ENCODE measurements at regions not wholly inside any gene's neighbourhood (a gene's known extent, or its start where the extent isn't known, plus 50 kb on each side); places are given as distances from the start of the nearest gene placed in this dataset.
"Not testable (repeated sequence)": the region's sequence is repeated elsewhere in the genome, so short reads cannot be mapped to it uniquely, and the experiment has no call there.

DNA sequence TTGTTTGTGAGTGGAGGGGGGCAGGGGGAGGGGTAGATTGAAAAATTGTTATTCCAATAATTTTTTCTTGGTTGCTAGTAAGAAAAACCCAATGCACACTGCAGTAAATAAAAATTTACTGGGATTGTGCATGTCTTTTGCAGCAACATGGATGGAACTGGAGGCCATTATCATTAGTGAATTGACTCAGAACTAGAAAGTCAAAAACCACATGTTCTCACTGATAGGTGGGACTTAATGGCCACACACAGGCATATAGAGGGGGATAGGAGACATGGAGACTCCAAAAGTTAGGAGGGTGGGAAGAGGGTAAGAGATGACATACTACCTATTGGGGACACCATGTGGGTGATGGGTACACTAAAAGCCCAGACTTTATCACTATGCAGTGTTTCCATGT lies 67.2 kb downstream of the BUB3 start:
- DNase-seq (ENCODE audit: low read depth), result no peak

DNA sequence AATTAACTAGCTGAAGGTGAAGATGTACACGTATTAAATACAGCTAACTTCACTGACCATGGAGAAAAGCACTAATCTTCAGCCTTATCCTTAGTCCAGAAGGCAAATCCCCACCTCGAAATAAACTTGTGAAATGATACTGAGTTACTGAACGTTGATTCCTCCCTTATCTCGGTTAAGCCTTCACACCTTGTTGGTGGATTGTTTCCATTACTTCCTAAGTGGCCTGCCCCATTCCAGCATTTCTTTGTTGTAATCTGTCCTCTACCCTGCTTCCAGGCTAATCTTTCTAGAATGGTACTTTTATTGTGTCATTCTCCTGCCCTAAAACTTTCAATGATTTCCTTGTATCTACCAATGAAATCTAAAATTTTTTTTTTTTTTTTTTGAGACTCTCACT lies 68.6 kb downstream of the BUB3 start:
- DNase-seq (ENCODE audit: low read depth), result no peak

DNA sequence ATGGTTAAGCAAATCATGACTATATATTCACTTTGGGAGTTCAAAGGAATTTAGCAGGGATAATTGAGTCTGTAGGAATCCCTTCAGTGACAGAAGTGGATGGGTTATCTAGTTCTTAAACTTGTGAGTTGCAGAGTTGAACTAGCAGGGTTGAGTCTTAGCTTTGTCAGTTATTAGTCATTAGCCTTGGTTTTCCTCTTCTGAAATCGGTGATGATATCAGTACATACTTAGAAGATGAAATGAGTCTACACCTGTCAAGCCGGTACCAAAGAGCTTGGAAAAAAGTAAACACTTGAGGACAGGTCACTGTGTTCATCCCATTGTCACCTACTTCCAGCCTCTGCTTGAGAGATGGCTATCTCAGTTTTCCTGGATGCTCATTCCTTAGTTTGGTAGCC lies 73.5 kb downstream of the BUB3 start:
- no peak for DNase-seq (ENCODE audit: low read depth)

DNA sequence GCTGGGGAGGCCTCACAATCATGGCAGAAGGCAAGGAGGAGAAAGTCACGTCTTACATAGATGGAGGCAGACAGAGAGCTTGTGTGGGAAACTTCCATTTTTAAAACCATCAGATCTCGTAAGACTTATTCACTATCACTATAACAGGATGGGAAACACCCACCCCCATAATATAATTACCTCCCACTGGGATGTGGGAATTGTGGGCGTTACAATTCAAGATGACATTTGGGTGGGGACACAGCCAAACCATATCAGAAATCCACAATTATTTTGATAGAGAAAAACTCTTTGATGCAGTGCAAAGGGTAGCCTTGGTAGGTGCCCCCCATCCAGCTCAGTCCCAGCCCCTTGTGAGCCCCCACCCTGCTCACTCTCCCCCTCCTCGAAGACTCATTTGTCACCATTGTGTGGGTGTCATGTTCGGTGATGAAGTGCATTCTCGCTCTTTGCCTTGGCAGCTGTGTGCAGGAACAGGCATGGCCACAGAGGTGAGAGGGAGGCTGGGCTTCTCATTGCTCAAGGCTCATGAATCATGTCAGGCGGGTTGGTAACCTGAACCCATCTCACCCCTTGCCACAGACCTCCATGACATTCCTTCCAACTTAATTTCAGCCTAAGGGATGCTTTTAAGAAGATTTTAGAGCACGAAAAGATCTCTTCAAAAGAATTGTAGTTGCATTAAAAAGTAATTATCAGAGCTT lies 75.9 kb downstream of the BUB3 start:
- DNase-seq (ENCODE audit: low read depth), result no peak

DNA sequence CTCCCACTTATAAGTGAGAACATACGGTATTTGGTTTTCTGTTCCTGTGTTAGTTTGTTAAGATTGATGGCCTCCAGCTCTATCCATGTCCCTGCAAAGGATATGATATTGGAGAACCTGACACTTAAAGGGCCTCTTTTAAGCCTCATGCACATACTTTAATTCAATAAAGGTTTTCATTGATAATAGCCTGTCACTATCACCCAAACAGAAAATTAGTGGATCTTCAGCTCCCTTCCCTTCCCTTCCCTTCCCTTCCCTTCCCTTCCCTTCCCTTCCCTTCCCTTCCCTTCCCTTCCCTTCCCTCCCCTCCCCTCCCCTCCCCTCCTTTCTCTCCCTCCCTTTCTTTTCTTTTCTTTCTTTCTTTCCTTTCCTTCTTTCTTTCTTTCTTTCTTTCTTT lies 78.7 kb downstream of the BUB3 start:
- DNase-seq (ENCODE audit: low read depth), result not testable (repeated sequence)

DNA sequence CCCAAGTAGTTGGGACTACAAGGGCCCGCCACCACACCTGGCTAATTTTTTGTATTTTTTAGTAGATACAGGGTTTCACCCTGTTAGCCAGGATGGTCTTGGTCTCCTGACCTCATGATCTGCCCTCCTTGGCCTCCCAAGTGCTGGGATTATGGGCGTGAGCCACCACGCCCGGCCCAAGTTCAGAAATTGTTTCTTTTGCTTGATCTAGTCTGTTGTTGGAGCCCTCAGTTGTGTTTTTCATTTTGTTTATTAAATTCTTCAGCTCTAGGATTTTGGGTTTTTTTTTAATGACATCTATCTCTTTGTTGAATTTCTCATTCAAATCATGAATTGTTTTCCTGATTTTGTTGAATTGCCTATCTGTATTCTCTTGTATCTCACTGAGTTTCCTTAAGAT lies 80.8 kb downstream of the BUB3 start:
- DNase-seq (ENCODE audit: low read depth), result not testable (repeated sequence)

DNA sequence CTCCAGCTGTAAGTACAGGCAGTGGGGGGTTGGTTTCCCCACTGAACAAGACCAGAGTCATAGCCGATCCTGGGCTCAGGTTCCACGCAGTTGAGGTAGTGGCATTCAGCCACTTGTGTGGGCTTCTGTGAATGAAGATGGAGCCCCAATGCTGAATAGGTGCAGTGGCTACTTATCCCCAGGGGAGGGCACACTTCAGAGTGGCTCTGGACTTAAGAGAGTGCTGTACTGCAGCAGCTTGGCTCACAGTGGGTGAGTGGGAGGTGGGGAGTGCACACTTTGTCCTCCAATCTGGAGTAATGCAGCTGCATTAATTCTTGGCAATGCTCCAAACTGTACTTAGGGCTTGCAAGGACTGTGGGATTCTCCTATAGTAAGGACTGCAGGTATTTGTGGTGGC lies 81.9 kb downstream of the BUB3 start:
- DNase-seq (ENCODE audit: low read depth), result no peak

DNA sequence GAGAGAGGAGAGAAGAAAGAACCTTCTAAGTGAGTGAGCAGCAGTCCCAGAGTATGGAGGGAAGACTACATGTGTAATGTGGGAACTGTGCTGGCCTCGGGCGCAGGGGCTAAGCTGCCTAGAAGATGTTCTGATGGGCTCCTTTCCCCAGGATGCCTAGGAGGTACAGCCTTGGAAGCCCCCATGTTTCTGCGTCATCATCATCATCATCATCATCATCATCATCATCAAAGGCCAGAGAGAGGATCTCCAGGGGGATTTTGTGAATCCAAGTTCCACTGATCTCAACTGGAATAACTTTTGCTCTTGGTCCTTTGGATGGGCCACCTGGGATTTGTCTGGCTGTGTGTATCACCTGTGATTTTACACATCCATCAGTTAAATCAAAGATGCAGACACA lies 86.0 kb downstream of the BUB3 start:
- no peak for DNase-seq (ENCODE audit: low read depth)

DNA sequence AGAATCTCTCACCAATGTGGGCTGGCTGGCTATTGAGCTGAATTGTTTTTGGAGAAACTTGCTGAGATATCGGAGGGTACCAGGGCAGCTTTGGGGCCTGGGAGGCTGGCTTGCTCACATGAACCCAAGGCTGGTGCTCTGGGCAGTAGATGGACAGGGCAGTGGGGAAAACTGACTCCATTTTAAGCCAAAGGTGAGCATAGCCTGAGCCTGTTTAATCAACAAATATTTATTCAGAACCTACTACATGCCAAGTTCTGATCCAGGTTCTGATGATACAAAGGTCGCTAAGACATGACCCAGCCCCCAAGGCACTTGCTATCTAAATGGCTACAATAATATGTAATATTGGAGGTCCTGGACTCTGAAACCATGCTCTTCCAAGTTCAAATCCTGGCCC lies 86.6 kb downstream of the BUB3 start:
- DNase-seq (ENCODE audit: low read depth), result no peak

DNA sequence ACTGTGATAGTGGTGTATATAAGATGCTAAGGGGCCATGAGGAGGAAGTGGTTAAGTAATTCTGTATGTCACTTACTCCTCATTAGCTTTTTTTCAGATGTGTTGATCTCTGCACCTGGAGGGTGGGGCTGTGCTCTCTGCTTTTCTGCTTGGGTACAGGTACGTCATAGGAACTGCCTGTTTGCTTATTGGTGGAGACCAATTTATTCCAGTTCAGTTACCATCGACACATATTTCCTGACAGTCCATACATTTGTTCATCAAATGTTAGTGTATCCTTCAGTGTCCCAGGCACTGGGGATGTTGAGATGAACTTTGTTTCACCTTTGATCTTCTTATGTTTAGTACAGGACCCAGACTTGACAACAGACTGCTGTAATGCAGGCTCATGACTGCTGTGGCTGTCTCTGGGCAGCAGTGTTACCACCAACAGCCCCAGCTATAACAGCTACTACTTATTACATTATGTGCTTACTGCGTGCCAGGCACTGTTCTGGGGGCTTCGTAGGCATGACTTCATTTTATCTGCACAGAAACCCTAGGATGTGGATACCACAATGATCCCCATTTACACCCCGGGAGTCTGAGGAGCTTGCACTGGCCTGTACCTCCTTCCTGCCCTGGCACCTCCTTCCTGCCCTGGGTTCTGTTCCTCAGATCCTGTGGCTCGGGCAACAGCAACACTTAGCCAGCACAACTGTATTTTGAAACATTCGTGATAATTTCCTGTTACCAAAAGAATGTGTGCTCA lies 87.4 kb downstream of the BUB3 start:
- DNase-seq (ENCODE audit: low read depth), result peak; percentile 3

DNA sequence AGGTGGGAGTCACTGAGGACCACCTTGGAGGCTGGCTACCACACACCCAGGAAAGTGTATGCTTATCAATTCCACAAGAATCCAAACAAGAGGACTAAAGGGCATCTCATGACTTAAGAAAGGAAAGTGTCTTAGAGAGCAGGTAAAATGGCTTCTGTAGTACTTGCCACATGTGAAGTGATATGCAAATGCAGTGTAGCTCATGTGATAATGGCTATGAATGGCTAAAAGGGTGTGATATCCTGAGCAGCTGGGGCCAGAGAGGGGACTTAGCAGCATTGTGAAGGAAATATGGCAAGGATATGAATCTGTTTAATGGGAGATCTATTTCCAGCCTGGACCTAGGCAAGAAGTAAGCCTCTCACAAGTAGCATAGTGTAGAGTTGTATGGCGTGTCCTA lies 90.5 kb downstream of the BUB3 start:
- no peak for DNase-seq (ENCODE audit: low read depth)

DNA sequence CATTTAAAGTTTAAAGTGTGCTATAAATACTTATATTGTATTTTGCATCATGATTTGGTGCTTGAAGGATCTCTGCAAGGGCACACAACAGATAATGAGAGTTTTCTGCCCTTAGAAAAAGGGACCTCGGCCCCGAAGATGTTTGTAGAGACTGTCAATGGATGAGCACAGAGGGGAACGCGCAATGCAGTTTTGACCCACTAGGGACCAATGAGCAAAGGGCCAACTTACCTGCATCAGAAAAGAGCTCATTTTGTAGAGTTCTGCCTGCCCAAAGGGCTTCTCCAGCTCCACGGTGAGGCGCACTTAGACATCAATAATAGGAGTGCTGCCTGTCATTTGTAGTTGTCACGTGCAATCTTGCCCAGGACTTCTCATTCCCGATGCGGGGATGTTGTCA lies 91.1 kb downstream of the BUB3 start:
- no peak for DNase-seq (ENCODE audit: low read depth)

DNA sequence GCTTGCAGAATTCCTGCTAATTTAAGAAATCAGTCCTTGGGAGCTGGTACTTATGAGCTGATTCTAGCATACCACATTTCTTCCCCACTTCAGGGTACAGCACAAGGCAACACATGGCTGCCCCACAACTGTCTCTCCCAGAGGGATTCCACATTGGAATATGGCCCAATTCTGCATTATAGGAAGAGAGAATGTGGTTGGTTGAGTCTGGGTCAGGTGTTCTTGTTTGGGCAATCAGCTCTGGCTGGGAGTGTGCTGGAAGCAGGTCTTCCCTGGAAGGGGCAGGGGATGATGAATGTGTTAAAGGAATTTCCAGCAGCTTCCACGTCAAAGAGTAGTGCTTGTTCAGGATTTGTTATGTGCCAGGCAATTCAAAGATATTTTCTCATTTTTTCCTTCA lies 95.7 kb downstream of the BUB3 start:
- DNase-seq (ENCODE audit: low read depth), result no peak

DNA sequence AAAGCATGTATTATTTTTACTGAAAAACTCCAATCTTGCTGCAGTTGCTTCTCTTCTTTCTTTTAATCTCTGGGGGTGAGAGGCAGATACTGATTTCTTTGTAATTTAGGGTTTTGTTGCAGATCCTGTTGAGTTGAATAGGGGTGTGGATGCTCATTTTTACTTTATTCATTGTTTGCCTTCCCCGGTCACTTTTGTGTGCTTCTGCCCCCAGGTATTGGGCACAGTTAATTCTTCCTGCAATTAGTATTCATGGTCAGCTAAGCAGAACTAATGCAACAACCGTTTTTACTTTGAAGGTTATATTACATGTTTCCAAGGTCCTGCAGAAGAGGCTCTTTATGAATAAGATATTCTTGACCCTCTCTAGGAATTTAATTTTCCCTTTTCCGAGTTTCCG lies 96.4 kb downstream of the BUB3 start:
- DNase-seq (ENCODE audit: low read depth), result no peak

DNA sequence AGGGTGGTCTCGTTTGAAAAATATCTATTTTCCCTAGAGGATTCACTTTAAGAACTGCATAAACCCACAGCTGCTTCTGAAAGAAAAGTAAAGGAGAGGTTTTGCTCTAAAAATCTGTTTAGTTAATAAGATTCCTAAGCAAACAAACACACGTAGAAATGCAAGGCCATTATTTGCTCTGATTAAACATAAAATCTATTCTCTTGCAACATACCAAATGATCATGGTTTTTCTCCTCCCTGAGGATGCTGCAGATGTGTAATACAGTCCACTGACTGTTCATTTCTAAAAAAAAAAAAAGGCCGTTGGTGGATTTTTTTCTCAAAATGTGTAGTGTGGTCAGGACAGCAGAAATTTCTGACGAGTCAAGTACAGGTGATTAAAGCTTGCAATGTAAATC lies 98.6 kb downstream of the BUB3 start:
- no peak for DNase-seq (ENCODE audit: low read depth)

DNA sequence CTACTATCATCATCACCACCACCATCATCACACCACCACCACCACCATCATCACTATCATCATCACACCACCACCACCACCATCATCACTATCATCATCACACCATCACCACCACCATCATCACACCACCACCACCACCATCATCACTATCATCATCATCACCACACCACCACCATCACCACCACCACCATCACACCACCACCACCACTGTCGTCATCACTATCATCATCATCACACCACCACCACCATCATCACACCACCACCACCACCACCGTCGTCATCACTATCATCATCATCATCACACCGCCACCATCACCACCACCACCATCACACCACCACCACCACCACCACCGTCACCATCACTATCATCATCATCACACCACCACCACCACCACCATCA lies 100.1 kb downstream of the BUB3 start:
- not testable (repeated sequence) for DNase-seq (ENCODE audit: low read depth)

DNA sequence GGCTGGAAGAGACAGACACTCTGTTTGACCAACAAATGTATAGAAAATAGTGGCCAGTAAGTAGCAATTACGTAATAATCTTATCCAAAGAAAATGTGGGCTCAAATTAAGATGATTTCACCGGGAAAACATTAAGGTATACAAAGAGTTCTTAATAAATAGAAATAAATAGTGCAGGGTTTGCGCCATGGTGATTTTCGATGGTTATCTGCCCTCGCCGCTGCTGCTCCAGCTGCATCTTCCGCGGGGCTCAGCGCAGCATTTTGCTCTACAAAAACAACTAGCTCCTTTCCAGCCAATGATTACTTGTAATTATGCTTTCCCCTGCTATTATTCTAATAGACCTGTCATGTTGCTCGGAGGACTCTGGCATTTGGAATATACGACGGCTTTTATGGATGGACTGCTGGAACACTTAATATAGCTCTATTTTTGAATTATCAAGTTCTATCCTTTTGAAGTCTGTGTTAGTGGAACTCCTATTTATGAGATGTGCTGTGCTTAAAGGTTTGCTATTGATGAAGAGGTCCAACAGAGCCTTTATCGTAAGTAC lies 103.8 kb downstream of the BUB3 start:
- DNase-seq (ENCODE audit: low read depth), result no peak

DNA sequence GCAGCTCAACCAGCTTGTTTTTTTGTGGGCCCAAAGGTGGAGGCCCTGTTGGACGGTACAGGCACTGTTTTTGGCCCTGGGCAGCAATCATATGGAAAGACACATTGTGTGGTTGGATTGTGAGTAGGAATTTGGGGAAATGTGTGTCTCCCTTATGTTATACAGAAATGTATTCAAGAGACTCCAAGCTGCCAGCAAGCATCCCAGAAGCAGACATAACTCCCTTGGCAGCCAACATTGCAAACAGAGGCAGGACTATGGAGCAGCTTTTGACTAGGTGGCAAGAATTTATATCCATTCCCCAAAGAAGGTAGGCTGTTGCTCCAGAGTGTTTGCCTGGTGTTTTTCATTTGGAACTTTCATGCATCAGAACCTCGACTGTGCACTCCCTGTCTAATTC lies 104.9 kb downstream of the BUB3 start:
- no peak for DNase-seq (ENCODE audit: low read depth)

DNA sequence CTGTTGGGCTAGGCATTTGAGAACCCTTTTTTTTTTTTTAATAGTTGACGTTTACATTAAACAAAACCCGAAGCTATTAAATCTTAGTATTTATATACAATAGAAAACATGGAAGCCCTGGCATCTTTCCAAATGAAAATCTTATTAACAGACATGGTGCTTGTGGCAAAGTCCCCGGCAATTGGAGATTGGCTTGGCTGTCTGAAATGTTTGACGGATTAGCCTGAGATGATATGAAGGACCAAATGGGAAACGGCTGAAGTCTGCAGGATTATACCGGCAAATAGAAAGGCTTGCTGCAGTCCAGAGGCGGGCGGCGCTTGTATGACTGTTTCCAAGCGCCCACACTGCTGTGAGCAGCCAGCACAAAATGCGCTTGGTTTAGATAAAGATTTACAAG lies 105.6 kb downstream of the BUB3 start:
- DNase-seq (ENCODE audit: low read depth), result no peak

DNA sequence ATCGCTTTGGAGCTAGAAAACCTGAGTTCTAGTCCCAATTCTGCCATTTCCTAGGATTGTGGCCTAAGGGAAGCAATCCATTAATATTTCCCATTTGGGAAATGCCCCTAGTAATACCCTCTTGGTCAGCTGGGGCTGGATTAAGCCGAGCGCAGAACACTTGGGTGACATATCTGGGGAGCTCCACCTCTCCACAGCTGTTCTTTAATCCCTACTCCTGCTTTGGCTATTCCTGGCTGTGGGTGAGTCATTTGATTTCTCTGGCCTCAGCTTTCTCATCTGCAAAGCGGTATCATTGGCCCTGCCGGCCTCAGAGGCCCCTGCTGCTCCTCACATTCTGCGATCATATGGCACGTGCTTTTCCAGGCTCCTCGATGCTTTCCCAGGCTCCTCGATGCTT lies 108.3 kb downstream of the BUB3 start:
- DNase-seq (ENCODE audit: low read depth), result no peak

DNA sequence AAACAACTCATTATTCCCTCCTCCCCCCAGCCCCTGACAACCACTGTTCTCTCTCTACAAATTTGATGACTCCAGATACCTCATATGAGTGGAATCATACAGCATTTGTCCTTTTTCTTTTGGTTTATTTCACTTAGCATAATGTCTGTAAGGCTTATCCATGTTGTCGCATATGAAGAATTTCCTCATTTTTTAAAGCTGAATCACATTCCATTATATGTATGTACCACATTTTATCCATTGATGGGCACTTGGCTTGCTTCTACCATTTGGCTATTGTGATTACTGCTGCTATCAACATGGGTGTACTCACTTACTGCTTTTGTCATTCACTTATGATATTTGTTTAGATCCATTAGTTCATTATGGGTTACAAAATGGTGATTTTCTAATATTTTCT lies 112.8 kb downstream of the BUB3 start:
- DNase-seq (ENCODE audit: low read depth), result peak; percentile 50

DNA sequence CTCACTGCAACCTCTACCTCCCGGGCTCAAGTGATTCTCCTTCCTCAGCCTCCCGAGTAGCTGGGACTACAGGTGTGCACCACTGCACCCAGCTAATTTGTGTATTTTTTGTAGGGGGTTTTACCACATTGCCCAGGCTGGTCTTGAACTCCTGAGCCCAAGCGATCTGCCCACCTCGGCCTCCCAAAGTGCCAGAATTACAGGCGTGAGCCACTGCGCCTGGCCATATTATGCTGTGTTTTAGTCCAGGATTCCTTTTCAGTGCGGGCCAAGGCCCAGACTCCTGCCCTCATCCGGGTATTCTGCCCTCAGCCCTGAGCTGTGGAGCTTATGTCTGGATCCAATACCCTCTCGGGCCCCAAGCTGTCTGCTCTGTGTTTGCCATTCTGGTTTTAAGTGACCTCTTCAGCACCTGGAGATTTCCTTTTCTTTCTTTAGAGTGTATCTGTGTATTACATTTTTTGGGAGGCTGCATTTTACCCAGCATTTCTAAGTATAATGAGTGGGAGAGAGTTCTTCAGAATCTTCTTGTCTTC lies 114.9 kb downstream of the BUB3 start:
- DNase-seq (ENCODE audit: low read depth), result no peak

DNA sequence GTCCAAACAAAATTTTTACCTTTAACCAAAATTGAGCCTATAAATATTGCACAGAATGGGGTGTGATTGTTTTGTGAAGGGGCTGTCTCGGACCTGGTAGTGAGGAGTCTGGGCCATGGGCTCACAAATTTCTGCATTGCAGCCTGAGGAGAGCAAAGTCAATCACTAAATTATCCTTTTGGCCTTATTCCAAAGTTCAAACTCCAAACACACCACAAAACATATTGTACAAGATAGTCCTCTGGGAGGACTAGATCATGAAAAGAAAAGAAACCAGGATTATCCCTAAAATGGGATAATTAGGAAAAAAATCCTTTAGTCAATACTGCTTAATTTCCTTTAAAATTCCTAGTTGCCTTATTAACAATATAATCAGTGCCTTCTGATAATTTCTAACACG lies 115.5 kb downstream of the BUB3 start:
- DNase-seq (ENCODE audit: low read depth), result no peak
